GM23338 (cell line): ENCODE measurements at regions not wholly inside any gene's neighbourhood (a gene's known extent, or its start where the extent isn't known, plus 50 kb on each side); places are given as distances from the start of the nearest gene placed in this dataset.

Source experiments
- ATAC-seq: fragments of 200-7000 bp; cut with Tn5 transposase; 3 replicates; pipeline ENCODE4 v1.9.1; 2020
- DNase-seq: peaks from one replicate; pipeline ENCODE4 v3.0.0-alpha.2; 2015; ENCODE audit warnings: low spot score
- H2AFZ ChIP-seq: fragments of 200-600 bp; sonication (generic); 2 replicates; pipeline ENCODE4 v1.8.0; 2016; ENCODE audit warnings: antibody characterized with exemption, mild to moderate bottlenecking, moderate library complexity
- H3F3A ChIP-seq: fragments of 200-600 bp; sonication (generic); replicated peaks from 2 replicates; pipeline ENCODE4 v1.8.0; 2017; ENCODE audit warnings: antibody characterized with exemption, mixed run types, low read depth
- H3K27ac ChIP-seq: fragments of 200-600 bp; sonication (generic); 2 replicates; pipeline ENCODE4 v1.6.1; 2016; ENCODE audit warnings: low read depth
- H3K27me3 ChIP-seq: fragments of 200-600 bp; sonication (generic); 2 replicates; pipeline ENCODE4 v1.8.0; 2016; ENCODE audit warnings: mild to moderate bottlenecking, mixed run types, moderate library complexity; ENCODE audit not compliant: insufficient read depth
- H3K36me3 ChIP-seq: fragments of 200-600 bp; sonication (generic); 2 replicates; pipeline ENCODE4 v1.8.0; 2016; ENCODE audit warnings: mild to moderate bottlenecking; ENCODE audit not compliant: insufficient read depth
- H3K4me1 ChIP-seq: fragments of 200-600 bp; sonication (generic); 2 replicates; pipeline ENCODE4 v1.8.0; 2016; ENCODE audit warnings: mild to moderate bottlenecking, moderate library complexity; ENCODE audit not compliant: insufficient read depth
- H3K4me2 ChIP-seq: fragments of 200-600 bp; sonication (generic); 2 replicates; pipeline ENCODE4 v1.7.1; 2017; ENCODE audit warnings: mixed run types
- H3K4me3 ChIP-seq: fragments of 200-600 bp; sonication (generic); 2 replicates; pipeline ENCODE4 v1.6.1; 2016; ENCODE audit warnings: mixed run types
- H3K79me2 ChIP-seq: fragments of 200-600 bp; sonication (generic); replicated peaks from 2 replicates; pipeline ENCODE4 v1.8.0; 2017; ENCODE audit warnings: mild to moderate bottlenecking; ENCODE audit not compliant: insufficient read depth
- H3K9me2 ChIP-seq: fragments of 200-600 bp; sonication (generic); 2 replicates; pipeline ENCODE4 v1.8.0; 2017; ENCODE audit not compliant: insufficient read depth
- H4K20me1 ChIP-seq: fragments of 200-600 bp; sonication (generic); replicated peaks from 2 replicates; pipeline ENCODE4 v1.8.0; 2017; ENCODE audit warnings: mild to moderate bottlenecking; ENCODE audit not compliant: insufficient read depth
- H3K27ac Mint-ChIP-seq: 2 replicates; pipeline ENCODE4 v1.8.0; 2020; ENCODE audit warnings: inconsistent platforms, mild to moderate bottlenecking, moderate library complexity, mixed read lengths
- H3K27me3 Mint-ChIP-seq: 3 replicates; pipeline ENCODE4 v1.8.0; 2022; ENCODE audit warnings: low read depth, mild to moderate bottlenecking, moderate library complexity, mixed read lengths, inconsistent platforms; ENCODE audit not compliant: insufficient read depth, poor library complexity
- H3K36me3 Mint-ChIP-seq: 3 replicates; pipeline ENCODE4 v1.8.0; 2021; ENCODE audit warnings: low read depth, mild to moderate bottlenecking, inconsistent platforms, moderate library complexity, mixed read lengths
- H3K4me1 Mint-ChIP-seq: 3 replicates; pipeline ENCODE4 v1.8.0; 2020; ENCODE audit warnings: mild to moderate bottlenecking, inconsistent platforms, mixed read lengths
- H3K4me3 Mint-ChIP-seq: 3 replicates; pipeline ENCODE4 v1.8.0; 2021; ENCODE audit warnings: moderate library complexity, mild to moderate bottlenecking, inconsistent platforms, mixed read lengths
- H3K9me3 Mint-ChIP-seq: 3 replicates; pipeline ENCODE4 v1.8.0; 2020; ENCODE audit warnings: moderate library complexity, mild to moderate bottlenecking, inconsistent platforms, mixed read lengths
- CREB1 ChIP-seq: fragments of 250-450 bp; sonication (Bioruptor Pico); IDR thresholded peaks from 2 replicates; pipeline ENCODE4 v1.5.0; 2020; ENCODE audit warnings: low read depth, mild to moderate bottlenecking, moderate library complexity
- EZH2 ChIP-seq: fragments of 200-600 bp; sonication (generic); IDR thresholded peaks from one replicate; pipeline ENCODE4 v1.8.0; 2017; ENCODE audit warnings: antibody characterized with exemption, mild to moderate bottlenecking, low read depth; ENCODE audit not compliant: unreplicated experiment
- EZH2phosphoT487 ChIP-seq: fragments of 200-600 bp; sonication (generic); IDR thresholded peaks from one replicate; pipeline ENCODE4 v1.8.1; 2018; ENCODE audit warnings: antibody characterized with exemption; ENCODE audit not compliant: unreplicated experiment
- POLR2AphosphoS5 ChIP-seq: IDR thresholded peaks from 2 replicates; pipeline ENCODE4 v1.6.1; 2016; ENCODE audit warnings: antibody characterized with exemption, low read depth
- STAT1 ChIP-seq: IDR thresholded peaks from one replicate; pipeline ENCODE4 v1.6.1; 2016; ENCODE audit warnings: antibody characterized with exemption; ENCODE audit not compliant: unreplicated experiment
- ZNF114 ChIP-seq: fragments of 250-450 bp; sonication (Bioruptor Pico); IDR thresholded peaks from 2 replicates; pipeline ENCODE4 v1.5.0; 2020; ENCODE audit warnings: mild to moderate bottlenecking, moderate library complexity
- ZNF331 ChIP-seq: fragments of 250-450 bp; sonication (Bioruptor Pico); IDR thresholded peaks from 2 replicates; pipeline ENCODE4 v1.5.0; 2020; ENCODE audit warnings: low read depth, mild to moderate bottlenecking, moderate library complexity
- TF ChIP-seq, protein P1 (sequence below): fragments of 250-450 bp; sonication (Bioruptor Pico); IDR thresholded peaks from 2 replicates; pipeline ENCODE4 v1.5.0; 2020; ENCODE audit warnings: mild to moderate bottlenecking, moderate library complexity
- TF ChIP-seq, protein P2 (sequence below), 2 experiments: fragments of 200-600 bp in 1 of 2; sonication (generic) in 1 of 2; conservative IDR thresholded peaks; 2 replicates each; pipeline versions ENCODE4 v1.5.1 to v1.6.1; 2016 to 2017; ENCODE audit warnings: antibody characterized with exemption in 2 of 2, low read depth in 2 of 2, mild to moderate bottlenecking in 2 of 2, moderate library complexity in 1 of 2

- TF ChIP-seq, protein P1, sequence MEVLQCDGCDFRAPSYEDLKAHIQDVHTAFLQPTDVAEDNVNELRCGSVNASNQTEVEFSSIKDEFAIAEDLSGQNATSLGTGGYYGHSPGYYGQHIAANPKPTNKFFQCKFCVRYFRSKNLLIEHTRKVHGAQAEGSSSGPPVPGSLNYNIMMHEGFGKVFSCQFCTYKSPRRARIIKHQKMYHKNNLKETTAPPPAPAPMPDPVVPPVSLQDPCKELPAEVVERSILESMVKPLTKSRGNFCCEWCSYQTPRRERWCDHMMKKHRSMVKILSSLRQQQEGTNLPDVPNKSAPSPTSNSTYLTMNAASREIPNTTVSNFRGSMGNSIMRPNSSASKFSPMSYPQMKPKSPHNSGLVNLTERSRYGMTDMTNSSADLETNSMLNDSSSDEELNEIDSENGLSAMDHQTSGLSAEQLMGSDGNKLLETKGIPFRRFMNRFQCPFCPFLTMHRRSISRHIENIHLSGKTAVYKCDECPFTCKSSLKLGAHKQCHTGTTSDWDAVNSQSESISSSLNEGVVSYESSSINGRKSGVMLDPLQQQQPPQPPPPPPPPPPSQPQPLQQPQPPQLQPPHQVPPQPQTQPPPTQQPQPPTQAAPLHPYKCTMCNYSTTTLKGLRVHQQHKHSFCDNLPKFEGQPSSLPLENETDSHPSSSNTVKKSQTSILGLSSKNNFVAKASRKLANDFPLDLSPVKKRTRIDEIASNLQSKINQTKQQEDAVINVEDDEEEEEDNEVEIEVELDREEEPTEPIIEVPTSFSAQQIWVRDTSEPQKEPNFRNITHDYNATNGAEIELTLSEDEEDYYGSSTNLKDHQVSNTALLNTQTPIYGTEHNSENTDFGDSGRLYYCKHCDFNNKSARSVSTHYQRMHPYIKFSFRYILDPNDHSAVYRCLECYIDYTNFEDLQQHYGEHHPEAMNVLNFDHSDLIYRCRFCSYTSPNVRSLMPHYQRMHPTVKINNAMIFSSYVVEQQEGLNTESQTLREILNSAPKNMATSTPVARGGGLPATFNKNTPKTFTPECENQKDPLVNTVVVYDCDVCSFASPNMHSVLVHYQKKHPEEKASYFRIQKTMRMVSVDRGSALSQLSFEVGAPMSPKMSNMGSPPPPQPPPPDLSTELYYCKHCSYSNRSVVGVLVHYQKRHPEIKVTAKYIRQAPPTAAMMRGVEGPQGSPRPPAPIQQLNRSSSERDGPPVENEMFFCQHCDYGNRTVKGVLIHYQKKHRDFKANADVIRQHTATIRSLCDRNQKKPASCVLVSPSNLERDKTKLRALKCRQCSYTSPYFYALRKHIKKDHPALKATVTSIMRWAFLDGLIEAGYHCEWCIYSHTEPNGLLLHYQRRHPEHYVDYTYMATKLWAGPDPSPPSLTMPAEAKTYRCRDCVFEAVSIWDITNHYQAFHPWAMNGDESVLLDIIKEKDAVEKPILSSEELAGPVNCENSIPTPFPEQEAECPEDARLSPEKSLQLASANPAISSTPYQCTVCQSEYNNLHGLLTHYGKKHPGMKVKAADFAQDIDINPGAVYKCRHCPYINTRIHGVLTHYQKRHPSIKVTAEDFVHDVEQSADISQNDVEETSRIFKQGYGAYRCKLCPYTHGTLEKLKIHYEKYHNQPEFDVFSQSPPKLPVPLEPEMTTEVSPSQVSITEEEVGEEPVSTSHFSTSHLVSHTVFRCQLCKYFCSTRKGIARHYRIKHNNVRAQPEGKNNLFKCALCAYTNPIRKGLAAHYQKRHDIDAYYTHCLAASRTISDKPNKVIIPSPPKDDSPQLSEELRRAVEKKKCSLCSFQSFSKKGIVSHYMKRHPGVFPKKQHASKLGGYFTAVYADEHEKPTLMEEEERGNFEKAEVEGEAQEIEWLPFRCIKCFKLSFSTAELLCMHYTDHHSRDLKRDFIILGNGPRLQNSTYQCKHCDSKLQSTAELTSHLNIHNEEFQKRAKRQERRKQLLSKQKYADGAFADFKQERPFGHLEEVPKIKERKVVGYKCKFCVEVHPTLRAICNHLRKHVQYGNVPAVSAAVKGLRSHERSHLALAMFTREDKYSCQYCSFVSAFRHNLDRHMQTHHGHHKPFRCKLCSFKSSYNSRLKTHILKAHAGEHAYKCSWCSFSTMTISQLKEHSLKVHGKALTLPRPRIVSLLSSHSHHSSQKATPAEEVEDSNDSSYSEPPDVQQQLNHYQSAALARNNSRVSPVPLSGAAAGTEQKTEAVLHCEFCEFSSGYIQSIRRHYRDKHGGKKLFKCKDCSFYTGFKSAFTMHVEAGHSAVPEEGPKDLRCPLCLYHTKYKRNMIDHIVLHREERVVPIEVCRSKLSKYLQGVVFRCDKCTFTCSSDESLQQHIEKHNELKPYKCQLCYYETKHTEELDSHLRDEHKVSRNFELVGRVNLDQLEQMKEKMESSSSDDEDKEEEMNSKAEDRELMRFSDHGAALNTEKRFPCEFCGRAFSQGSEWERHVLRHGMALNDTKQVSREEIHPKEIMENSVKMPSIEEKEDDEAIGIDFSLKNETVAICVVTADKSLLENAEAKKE (CRISPR knock-in tag) = no peak
- TF ChIP-seq EZH2phosphoT487 = no peak
- TF ChIP-seq STAT1 = no peak
- TF ChIP-seq ZNF114 (CRISPR knock-in tag) = no peak
Observed at GRCh38 chr11:7170431-7170830, 81.3 kb upstream of the SYT9 start (continued).

DNA sequence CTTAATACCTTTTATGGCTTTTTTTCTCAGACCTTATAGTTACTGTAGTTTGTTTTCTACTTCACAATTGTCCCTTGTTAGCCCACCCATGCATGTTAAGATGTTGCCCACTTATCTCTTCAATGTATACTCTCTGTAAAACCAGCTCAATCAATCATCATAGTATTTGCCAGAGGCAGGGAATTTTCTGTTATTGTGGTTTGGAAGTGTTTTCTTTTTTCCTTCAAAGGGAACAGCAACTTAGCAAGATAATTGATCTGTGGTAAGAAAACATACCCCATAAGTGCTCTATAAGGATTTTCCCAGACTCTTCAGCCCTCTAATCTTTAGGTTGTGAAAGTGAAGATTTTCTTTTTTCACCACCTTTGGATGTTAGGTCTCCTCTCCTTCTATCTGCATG lies 76.7 kb upstream of the SYT9 start:
- H3K27me3 Mint-ChIP-seq = no peaks in the 10 kb centered on the region
- no peaks in the 10 kb centered on the region for H3K9me3 Mint-ChIP-seq
- no peak overlapping the region for H3K27ac ChIP-seq
- DNase-seq (no peak), ATAC-seq (no peak)
- H3K36me3 Mint-ChIP-seq = no peaks in the 10 kb centered on the region
- TF ChIP-seq EZH2phosphoT487 (no peak), ZNF114 (CRISPR knock-in tag) (no peak), CREB1 (CRISPR knock-in tag) (no peak), EZH2 (no peak), POLR2AphosphoS5 (no peak), ZNF331 (CRISPR knock-in tag) (no peak), STAT1 (no peak)
- TF ChIP-seq, protein P2, sequence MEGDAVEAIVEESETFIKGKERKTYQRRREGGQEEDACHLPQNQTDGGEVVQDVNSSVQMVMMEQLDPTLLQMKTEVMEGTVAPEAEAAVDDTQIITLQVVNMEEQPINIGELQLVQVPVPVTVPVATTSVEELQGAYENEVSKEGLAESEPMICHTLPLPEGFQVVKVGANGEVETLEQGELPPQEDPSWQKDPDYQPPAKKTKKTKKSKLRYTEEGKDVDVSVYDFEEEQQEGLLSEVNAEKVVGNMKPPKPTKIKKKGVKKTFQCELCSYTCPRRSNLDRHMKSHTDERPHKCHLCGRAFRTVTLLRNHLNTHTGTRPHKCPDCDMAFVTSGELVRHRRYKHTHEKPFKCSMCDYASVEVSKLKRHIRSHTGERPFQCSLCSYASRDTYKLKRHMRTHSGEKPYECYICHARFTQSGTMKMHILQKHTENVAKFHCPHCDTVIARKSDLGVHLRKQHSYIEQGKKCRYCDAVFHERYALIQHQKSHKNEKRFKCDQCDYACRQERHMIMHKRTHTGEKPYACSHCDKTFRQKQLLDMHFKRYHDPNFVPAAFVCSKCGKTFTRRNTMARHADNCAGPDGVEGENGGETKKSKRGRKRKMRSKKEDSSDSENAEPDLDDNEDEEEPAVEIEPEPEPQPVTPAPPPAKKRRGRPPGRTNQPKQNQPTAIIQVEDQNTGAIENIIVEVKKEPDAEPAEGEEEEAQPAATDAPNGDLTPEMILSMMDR (conservative IDR thresholded peaks at IDR 0.05; ENCODE audit: low read depth in 2 of 2) = no peak
- H3K4me1 Mint-ChIP-seq = no peaks in the 10 kb centered on the region
- no peaks in the 10 kb centered on the region for H3K4me1 ChIP-seq
- H2AFZ ChIP-seq = no peak overlapping the region
- H4K20me1 ChIP-seq = no peaks in the 10 kb centered on the region
- H3K4me3 ChIP-seq = no peak overlapping the region
- no peak overlapping the region for H3K4me2 ChIP-seq
- no peak overlapping the region for H3K27ac Mint-ChIP-seq
- H3K36me3 ChIP-seq = no peaks in the 10 kb centered on the region
- H3K79me2 ChIP-seq = no peaks in the 10 kb centered on the region
- no peaks in the 10 kb centered on the region for H3K27me3 ChIP-seq
- no peaks in the 10 kb centered on the region for H3K9me2 ChIP-seq
- no peaks in the 10 kb centered on the region for H3F3A ChIP-seq
- H3K4me3 Mint-ChIP-seq = no peak overlapping the region
